Choroid plexus epithelial cell (primary cell): ENCODE measurements at regions not wholly inside any gene's neighbourhood (a gene's known extent, or its start where the extent isn't known, plus 50 kb on each side); places are given as distances from the start of the nearest gene placed in this dataset.

ENCODE experiments used
- DNase-seq: peaks from one replicate; pipeline ENCODE4 v3.0.0-alpha.2; 2010; ENCODE audit warnings: low read depth
- H3K4me3 ChIP-seq: 2 replicates; pipeline ENCODE4 v1.5.1; 2011; ENCODE audit warnings: low read depth, mild to moderate bottlenecking, control low read depth, low read length, moderate library complexity
- CTCF ChIP-seq: conservative IDR thresholded peaks from 2 replicates; pipeline ENCODE4 v1.5.1; 2011; ENCODE audit warnings: low read depth, mild to moderate bottlenecking, control low read depth, inconsistent platforms, low read length, moderate library complexity

GRCh38 chr2:8371653-8372052 is 310.2 kb upstream of the ID2 start:
- no peak for DNase-seq
- H3K4me3 ChIP-seq, result no peak overlapping the region
- TF ChIP-seq CTCF, result no peak

DNA sequence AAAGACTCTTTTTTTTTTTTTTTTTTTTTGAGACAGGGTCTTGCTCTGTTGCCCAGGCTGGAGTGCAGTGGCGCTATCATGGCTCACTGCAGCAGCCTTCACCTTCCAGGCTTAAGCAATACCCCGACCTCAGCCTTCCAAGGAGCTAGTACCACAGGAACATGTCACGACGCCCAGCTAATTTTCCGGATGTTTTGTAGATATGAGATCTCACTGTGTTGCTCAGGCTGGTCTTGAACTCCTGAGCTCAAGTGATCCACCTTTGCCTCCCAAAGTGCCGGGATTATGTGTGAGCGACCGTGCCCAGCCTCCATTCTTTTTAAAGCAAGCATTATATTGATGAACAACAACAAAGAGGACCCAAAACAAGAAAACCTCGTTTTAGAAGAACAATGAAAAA is 307.1 kb upstream of the ID2 start:
- no peak for TF ChIP-seq CTCF
- no peak for DNase-seq
- no peak overlapping the region for H3K4me3 ChIP-seq

GRCh38 chr2:8376603-8377410 is 305.0 kb upstream of the ID2 start:
- DNase-seq, result no peak

GRCh38 chr2:8378016-8378810 is 303.6 kb upstream of the ID2 start:
- no peak for TF ChIP-seq CTCF
- DNase-seq, result no peak
- H3K4me3 ChIP-seq, result no peak overlapping the region

More at GRCh38 chr2:8376603-8377410, 305.0 kb upstream of the ID2 start:
- no peak overlapping the region for H3K4me3 ChIP-seq
- no peak for TF ChIP-seq CTCF

DNA sequence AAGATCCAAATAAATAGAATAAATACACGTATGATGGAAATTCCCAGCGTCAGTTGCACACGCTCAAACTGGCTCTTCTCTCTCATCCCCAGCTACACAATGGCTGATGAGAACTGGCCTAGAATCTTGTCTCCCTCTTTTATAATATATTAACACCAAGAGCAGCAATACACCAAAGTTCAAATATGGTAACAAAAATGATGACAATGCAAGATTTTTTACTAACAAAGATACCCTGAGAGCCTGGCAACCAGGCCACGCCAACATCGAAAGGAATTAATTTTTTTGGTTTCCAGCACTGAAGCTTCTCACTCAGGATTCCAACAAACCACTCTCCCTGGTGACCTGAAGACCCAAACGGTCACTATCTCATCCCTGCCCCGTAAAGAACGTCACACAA is 302.7 kb upstream of the ID2 start:
- no peak for DNase-seq
- no peak for TF ChIP-seq CTCF
- H3K4me3 ChIP-seq, result no peak overlapping the region

DNA sequence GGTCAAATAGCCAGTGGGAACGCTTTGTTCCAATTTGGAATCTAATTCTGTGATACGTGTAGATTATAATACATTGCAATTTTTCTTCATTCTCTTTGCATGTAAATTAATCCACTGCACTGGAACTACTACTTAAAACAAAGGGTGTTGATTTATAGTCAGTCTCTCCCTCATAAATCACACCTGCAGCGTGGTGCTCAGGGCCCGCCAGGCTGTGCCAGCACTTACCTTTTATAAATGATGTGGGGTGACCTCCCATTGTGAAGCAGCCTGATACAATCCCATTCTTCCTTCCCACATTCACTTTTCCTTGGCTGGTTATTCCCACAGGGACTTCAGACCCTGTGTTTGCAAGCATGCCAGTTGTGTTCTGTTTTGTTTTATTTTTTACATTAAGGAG is 302.3 kb upstream of the ID2 start:
- no peak for TF ChIP-seq CTCF
- DNase-seq, result no peak
- no peak overlapping the region for H3K4me3 ChIP-seq
